GM23338 (cell line): ENCODE measurements at regions not wholly inside any gene's neighbourhood (a gene's known extent, or its start where the extent isn't known, plus 50 kb on each side); places are given as distances from the start of the nearest gene placed in this dataset.

Experiments
- EZH2 ChIP-seq: fragments of 200-600 bp; sonication (generic); IDR thresholded peaks from one replicate; pipeline ENCODE4 v1.8.0; 2017; ENCODE audit warnings: antibody characterized with exemption, mild to moderate bottlenecking, low read depth; ENCODE audit not compliant: unreplicated experiment
- JUNB ChIP-seq: IDR thresholded peaks from one replicate; pipeline ENCODE4 v1.6.1; 2016; ENCODE audit warnings: antibody characterized with exemption; ENCODE audit not compliant: unreplicated experiment
- ZNF462 ChIP-seq: fragments of 250-450 bp; sonication (Bioruptor Pico); IDR thresholded peaks from 2 replicates; pipeline ENCODE4 v1.5.0; 2020; ENCODE audit warnings: mild to moderate bottlenecking, moderate library complexity
- TF ChIP-seq, protein P1 (sequence below), 2 experiments: fragments of 200-600 bp in 1 of 2; sonication (generic) in 1 of 2; conservative IDR thresholded peaks; 2 replicates each; pipeline versions ENCODE4 v1.5.1 to v1.6.1; 2016 to 2017; ENCODE audit warnings: antibody characterized with exemption in 2 of 2, low read depth in 2 of 2, mild to moderate bottlenecking in 2 of 2, moderate library complexity in 1 of 2
- TF ChIP-seq, protein P2 (sequence below): IDR thresholded peaks from one replicate; pipeline ENCODE4 v1.6.1; 2018; ENCODE audit warnings: antibody characterized with exemption; ENCODE audit not compliant: unreplicated experiment

- TF ChIP-seq ZNF462 (CRISPR knock-in tag) (no peak), JUNB (no peak), EZH2 (no peak)
- TF ChIP-seq, protein P1, sequence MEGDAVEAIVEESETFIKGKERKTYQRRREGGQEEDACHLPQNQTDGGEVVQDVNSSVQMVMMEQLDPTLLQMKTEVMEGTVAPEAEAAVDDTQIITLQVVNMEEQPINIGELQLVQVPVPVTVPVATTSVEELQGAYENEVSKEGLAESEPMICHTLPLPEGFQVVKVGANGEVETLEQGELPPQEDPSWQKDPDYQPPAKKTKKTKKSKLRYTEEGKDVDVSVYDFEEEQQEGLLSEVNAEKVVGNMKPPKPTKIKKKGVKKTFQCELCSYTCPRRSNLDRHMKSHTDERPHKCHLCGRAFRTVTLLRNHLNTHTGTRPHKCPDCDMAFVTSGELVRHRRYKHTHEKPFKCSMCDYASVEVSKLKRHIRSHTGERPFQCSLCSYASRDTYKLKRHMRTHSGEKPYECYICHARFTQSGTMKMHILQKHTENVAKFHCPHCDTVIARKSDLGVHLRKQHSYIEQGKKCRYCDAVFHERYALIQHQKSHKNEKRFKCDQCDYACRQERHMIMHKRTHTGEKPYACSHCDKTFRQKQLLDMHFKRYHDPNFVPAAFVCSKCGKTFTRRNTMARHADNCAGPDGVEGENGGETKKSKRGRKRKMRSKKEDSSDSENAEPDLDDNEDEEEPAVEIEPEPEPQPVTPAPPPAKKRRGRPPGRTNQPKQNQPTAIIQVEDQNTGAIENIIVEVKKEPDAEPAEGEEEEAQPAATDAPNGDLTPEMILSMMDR (conservative IDR thresholded peaks at IDR 0.05; ENCODE audit: low read depth in 2 of 2) = no peak
- TF ChIP-seq, protein P2, sequence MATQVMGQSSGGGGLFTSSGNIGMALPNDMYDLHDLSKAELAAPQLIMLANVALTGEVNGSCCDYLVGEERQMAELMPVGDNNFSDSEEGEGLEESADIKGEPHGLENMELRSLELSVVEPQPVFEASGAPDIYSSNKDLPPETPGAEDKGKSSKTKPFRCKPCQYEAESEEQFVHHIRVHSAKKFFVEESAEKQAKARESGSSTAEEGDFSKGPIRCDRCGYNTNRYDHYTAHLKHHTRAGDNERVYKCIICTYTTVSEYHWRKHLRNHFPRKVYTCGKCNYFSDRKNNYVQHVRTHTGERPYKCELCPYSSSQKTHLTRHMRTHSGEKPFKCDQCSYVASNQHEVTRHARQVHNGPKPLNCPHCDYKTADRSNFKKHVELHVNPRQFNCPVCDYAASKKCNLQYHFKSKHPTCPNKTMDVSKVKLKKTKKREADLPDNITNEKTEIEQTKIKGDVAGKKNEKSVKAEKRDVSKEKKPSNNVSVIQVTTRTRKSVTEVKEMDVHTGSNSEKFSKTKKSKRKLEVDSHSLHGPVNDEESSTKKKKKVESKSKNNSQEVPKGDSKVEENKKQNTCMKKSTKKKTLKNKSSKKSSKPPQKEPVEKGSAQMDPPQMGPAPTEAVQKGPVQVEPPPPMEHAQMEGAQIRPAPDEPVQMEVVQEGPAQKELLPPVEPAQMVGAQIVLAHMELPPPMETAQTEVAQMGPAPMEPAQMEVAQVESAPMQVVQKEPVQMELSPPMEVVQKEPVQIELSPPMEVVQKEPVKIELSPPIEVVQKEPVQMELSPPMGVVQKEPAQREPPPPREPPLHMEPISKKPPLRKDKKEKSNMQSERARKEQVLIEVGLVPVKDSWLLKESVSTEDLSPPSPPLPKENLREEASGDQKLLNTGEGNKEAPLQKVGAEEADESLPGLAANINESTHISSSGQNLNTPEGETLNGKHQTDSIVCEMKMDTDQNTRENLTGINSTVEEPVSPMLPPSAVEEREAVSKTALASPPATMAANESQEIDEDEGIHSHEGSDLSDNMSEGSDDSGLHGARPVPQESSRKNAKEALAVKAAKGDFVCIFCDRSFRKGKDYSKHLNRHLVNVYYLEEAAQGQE = no peak
Measured at GRCh38 chr1:81702079-81702715, 98.5 kb upstream of the ADGRL2 start (continued).
